GM21576 (cell line): ENCODE measurements at regions not wholly inside any gene's neighbourhood (a gene's known extent, or its start where the extent isn't known, plus 50 kb on each side); places are given as distances from the start of the nearest gene placed in this dataset.
"Not testable (repeated sequence)": the region's sequence is repeated elsewhere in the genome, so short reads cannot be mapped to it uniquely, and the experiment has no call there.

Source experiments
- ATAC-seq: cut with Tn5 transposase; IDR thresholded peaks from one replicate; pipeline ENCODE4 v1.9.1; 2021; ENCODE audit warnings: mild to moderate bottlenecking, moderate library complexity; ENCODE audit not compliant: unreplicated experiment

DNA sequence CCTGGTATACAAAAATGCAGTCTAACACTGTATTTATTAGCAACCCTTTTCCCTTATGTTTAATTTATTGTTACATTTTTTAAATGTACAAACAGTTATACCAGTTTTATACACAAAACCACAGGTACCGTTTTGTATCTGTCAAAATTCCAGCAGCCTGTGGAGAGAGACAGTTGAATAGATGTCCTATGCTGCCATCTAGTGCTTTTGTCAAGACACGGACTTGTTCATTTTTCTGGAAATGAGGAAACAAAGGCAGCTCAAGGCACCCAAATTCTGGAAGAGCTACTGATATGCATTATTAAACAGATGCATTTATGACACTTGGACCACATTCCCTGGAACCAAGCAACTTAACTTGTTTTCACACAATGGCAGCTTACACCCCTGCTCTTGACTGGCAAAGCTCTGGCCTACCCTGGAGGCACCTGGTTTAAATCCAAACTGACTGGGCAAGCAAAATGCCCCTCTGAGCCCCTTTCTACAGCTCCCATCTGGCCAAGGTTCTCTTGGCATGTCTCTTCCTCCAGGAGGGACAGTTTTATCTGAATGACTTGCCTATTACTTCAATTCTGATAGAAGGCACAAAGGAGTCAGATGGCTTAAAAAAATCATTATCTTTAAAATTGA, 286.9 kb upstream of the PRKD1 start:
- ATAC-seq = no peak

DNA sequence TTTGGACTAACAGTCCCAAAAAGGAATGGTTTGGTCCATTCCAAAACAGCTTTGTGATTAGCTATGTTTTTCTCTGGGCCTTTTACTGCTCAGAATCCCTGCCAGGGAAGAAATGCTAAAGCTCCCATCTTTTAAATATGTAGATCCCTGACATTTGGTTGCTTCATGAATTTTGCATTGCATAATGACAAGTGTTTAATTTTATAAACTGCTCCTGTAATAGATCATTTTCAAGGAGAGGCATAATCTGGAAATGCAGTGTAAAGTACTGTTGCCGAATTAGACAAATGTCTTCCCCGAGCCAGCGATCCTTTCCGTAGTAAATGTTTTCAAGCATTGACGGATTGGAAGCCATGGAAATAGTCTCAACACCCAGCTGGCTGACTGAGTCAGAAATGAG, 291.3 kb upstream of the PRKD1 start:
- ATAC-seq = no peak

DNA sequence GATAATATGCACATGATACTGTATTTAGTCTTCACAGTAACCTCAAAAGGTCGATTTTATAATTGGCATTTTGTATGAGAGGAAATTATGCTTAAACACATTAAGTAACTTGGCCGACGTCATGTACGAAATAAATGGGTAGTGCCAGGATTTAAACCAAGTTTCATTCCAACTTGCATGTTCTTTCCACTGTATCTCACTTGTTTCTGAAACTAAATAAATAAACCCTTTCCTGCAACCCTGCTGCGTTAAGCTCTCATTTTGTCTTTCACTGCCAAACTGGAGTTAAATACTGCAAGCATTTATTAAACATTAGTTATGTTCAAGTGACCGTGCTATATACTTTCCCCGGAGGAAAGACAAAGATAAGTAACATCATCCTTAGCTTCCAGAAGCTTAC, 293.9 kb upstream of the PRKD1 start:
- no peak for ATAC-seq

GRCh38 chr14:30223385-30223785, 295.7 kb upstream of the PRKD1 start:
- no peak for ATAC-seq

GRCh38 chr14:30223966-30224365, 296.3 kb upstream of the PRKD1 start:
- ATAC-seq = no peak

DNA sequence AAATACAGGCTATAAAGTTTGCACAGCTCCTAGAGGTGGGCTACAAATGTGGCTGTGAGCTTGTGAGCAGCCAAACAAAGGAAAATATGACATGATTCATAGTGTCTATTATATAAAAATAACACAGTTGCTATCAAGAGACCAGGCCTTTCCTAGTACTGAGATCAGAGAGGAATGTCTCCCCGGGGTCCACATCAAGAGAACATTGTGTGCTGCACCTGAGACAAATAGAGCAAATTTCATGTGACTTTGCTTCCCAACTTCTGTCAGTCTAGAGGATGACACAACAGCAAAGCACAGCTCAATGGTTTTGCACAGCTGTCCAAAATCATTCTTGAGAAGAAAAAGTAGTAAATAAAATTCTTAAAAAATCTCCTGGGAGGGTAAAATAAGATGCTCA, 297.5 kb upstream of the PRKD1 start:
- no peak for ATAC-seq

- no peak for ATAC-seq
Observed at GRCh38 chr14:30227436-30227835, 299.8 kb upstream of the PRKD1 start.

DNA sequence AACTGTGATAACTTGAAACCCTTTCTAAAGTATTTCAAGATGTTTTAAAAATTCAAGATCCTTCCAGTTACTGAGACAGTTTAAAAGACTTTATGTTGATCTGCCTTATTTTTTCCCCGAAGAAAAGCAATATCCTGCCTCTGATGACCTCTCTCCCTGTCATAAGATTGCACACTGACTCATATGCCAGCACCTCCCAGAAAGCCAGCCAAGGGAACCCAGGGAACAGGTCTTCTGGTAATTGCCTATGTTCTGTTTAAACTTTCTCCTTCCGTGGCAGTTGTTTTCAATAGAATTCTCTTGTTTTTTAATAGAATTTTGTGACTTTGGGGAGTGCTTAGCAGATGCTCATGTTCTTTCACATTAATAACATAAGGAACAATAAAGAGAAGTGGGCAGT, 300.2 kb upstream of the PRKD1 start:
- ATAC-seq = no peak

GRCh38 chr14:30230719-30231118, 303.1 kb upstream of the PRKD1 start:
- no peak for ATAC-seq

DNA sequence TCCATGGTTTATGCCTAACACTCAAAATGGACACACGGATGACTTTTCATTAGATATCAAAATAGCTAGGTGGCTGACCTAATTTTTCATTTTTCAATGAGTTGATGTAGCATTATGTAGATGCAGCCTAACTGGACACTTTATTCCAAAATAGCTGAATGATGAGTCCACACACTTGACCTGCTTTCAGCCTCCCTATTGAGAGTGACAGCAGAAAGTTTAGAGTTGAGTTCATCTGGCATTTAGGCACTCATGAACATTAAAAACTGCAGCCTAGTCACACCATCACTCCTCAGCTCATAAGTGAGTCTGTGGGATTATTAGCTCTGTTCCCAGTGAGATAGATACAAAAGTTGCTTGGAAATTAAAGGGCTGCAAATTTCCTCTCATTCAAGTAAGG, 307.3 kb upstream of the PRKD1 start:
- ATAC-seq = no peak

DNA sequence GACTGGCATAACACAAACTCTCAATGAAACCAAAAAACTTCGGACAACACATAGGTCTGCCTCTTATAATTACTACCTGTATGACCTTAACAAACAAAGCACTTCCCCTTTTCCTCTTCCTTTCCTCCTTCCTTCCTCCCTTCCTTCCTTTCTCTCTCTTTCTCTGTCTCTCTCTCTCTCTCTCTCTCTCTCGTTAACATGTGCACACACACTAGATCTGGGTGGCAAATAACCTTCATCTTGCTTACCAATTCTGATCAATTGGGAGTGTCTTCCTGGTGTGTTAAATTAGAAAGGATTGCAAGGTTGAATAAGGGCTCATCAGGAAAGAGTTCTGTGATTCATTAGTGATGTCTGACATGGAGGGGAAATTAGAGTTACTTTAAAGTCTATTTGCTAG, 307.8 kb upstream of the PRKD1 start:
- no peak for ATAC-seq

DNA sequence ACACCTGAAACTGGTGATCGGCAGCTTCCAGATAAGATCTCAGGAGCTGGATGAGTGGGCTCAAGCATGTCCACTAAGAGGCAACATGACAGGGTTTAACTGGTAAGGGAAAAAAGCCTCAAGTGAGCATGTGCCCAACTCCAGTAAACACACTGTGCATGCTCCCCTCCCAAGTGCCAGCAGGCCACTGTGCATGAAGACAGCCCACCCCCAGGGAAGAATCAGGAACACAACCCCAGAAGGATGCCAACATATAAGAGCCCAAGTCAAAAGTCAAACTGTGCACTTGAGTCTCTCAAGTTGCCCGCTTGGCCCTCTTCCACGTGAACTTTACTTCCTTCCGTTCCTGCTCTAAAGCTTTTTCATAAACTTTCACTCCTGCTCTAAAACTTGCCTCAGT, 311.3 kb upstream of the PRKD1 start:
- no peak for ATAC-seq

- ATAC-seq = no peak
Observed at GRCh38 chr14:30240018-30240417, 312.4 kb upstream of the PRKD1 start.

DNA sequence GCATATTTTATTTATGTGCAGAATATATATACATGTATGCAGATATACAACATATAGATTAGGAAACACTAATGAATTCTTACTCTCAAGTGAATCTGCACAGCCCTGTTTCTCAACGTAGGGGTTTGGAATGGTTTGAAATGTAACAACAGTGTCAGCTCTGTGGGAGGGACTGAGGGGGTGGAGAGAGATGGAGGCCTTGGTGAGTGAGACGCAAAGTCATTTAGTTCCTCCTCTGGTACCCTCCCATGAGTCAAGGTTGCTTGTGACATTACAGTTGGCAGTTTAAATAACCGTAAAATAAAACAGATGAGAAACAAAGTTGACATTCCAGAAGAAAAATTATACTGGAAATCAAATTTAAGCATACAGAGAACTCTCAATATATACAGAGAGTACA, 313.0 kb upstream of the PRKD1 start:
- ATAC-seq = no peak

GRCh38 chr14:30242744-30243143, 315.1 kb upstream of the PRKD1 start:
- ATAC-seq = no peak

- no peak for ATAC-seq
Observed at GRCh38 chr14:30243207-30243606, 315.6 kb upstream of the PRKD1 start.

DNA sequence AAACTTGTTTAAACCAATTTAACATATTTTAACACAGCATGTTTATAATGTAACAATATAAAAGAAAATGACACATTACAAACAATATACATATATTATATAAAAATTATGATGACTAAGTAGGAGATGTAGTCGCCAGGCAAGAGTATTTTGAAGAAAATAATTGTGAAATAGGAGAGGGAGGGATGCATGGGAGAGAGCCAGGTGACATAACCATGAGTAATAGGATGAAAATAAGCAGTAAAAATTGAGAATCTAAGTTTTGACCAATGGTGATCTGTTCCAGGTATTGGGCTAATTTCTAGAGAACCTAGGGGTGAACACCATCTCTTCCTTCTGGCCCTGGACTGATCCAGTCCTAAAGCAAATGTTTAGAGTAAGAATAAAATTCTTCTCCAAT, 315.2 kb upstream of the G2E3 start:
- no peak for ATAC-seq

DNA sequence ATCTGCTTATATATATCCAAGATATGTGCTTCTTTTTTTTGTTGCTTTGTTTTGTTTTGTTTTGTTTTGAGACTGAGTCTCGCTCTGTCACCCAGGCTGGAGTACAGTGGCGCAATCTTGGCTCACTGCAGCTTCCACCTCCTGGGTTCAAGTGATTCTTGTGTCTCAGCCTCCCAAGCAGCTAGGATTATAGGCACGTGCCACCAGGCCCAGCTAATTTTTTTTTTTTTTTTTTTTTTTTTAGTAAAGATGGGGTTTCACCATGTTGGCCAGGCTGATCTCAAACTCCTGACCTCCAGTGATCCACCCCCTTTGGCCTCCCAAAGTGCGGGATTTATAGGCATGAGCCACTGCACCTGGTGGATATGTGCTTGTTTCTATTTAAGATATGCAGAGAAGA, 314.6 kb upstream of the G2E3 start:
- ATAC-seq = not testable (repeated sequence)

DNA sequence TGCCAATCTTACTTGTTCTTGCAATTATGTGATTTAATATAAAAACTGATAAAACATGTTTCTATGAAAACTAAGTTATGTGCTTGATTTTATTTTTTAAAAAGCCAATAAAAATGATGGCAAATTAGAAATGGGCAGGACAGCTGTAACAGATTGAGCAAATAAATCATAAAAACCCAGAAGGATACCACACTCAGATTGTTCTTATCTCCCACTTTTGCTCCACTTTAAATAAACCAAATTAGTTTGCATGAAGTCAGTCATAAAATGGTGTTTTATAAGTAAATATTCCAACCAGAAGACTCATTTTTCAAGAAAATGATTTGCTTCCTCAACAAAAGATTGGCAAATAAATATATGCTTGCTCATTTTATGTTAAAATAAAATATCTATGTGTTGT, 307.9 kb upstream of the G2E3 start:
- no peak for ATAC-seq

DNA sequence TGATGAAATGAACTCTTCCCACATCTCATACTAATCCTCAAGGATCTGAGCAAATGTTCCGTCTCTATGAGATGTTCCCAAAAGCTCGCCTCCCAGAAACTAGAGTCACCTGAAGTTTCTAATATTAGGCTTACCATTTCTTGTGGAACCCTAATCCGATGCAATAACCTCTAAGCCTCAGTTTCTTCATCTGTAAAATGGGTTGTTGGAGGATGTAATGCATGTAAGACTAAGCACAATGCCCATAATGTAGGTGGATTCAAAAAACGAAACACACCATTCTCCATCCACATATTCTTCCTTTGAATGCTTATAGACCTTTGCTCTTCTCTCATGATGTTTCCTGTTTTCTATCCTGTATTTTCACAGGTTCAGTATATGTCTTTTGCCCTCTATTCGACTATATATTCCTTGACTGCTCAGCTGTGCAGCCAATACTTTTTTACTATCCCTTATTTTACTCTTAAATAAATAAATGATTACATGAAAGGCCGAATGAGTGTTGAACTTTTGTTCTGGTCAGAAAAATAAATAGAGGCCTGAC, 307.3 kb upstream of the G2E3 start:
- no peak for ATAC-seq

DNA sequence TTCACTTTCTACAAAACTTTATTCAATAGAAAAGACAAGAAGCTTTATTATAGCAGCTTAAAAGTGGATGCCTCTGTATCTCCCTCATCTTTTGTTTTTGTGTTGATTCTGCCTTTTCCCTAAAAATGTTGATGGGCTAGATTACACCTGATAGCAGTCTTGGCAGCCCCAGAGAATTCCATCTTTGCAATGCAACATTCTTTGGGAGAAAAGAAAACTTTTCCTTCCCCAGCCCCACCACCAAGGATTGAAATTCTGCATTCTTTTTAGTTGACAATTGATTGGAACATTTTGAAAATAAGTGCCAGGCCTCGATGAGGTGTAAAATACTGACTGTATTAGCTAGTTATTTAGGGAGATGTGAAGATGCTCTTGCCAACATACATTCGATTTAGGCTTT, 306.8 kb upstream of the G2E3 start:
- no peak for ATAC-seq

- no peak for ATAC-seq
Observed at GRCh38 chr14:30252783-30253674, 305.9 kb upstream of the G2E3 start.
